Panc1 (cell line): ENCODE measurements at regions not wholly inside any gene's neighbourhood (a gene's known extent, or its start where the extent isn't known, plus 50 kb on each side); places are given as distances from the start of the nearest gene placed in this dataset.

Experiments
- POLR2AphosphoS5 ChIP-seq: IDR thresholded peaks from 2 replicates; pipeline ENCODE4 v1.6.1; 2012; ENCODE audit warnings: mild to moderate bottlenecking, low read depth, low read length, moderate library complexity
- SIN3A ChIP-seq: IDR thresholded peaks from 2 replicates; pipeline ENCODE4 v1.6.1; 2012; ENCODE audit warnings: low read depth, mild to moderate bottlenecking, low read length, moderate library complexity, borderline replicate concordance; ENCODE audit not compliant: insufficient read depth
- TCF7L2 ChIP-seq: IDR thresholded peaks from 2 replicates; pipeline ENCODE4 v1.6.1; 2011; ENCODE audit warnings: mild to moderate bottlenecking, low read depth, low read length, inconsistent platforms
- TF ChIP-seq, protein P1 (sequence below): fragments of 450-650 bp; IDR thresholded peaks from 2 replicates; pipeline ENCODE4 v1.5.1; 2017; ENCODE audit warnings: mild to moderate bottlenecking
- TF ChIP-seq, protein P2 (sequence below), 2 experiments: IDR thresholded peaks; 2 replicates each; pipeline ENCODE4 v1.6.1; 2011 to 2012; ENCODE audit warnings: low read depth in 2 of 2, control low read depth in 1 of 2, low read length in 1 of 2, mild to moderate bottlenecking in 1 of 2, moderate library complexity in 1 of 2; ENCODE audit not compliant: insufficient read depth in 1 of 2

DNA sequence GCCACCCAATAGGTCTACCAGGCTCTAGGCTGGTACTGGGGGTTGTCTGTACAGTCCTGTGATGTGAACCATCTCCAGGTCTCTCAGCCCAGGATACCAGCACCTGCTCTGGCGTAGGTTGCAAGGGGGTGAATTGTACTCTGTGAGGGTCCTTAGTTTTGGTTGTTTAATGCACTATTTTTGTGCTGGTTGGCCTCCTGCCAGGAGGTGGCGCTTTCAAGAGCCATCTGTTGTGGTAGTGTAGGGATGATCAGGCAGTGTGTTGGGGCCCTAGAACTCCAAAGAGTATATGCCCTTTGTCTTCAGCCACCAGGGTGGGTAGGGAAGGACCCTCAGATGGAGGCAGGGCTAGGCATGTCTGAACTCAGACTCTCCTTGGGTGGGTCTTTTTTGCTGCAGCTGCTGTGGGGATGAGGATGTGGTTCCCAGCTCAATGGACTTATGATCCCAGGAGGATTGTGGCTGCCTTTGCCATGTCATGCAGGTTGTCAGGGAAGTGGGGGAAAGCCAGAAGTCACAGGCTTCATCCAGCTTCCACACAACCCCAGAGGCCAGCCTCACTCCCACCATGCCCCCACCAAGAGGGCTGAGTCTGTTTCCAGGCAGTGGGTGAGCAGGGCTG, 301.8 kb upstream of the CHRM3 start:
- TF ChIP-seq, protein P1, sequence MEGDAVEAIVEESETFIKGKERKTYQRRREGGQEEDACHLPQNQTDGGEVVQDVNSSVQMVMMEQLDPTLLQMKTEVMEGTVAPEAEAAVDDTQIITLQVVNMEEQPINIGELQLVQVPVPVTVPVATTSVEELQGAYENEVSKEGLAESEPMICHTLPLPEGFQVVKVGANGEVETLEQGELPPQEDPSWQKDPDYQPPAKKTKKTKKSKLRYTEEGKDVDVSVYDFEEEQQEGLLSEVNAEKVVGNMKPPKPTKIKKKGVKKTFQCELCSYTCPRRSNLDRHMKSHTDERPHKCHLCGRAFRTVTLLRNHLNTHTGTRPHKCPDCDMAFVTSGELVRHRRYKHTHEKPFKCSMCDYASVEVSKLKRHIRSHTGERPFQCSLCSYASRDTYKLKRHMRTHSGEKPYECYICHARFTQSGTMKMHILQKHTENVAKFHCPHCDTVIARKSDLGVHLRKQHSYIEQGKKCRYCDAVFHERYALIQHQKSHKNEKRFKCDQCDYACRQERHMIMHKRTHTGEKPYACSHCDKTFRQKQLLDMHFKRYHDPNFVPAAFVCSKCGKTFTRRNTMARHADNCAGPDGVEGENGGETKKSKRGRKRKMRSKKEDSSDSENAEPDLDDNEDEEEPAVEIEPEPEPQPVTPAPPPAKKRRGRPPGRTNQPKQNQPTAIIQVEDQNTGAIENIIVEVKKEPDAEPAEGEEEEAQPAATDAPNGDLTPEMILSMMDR = no peak
- TF ChIP-seq, protein P2, sequence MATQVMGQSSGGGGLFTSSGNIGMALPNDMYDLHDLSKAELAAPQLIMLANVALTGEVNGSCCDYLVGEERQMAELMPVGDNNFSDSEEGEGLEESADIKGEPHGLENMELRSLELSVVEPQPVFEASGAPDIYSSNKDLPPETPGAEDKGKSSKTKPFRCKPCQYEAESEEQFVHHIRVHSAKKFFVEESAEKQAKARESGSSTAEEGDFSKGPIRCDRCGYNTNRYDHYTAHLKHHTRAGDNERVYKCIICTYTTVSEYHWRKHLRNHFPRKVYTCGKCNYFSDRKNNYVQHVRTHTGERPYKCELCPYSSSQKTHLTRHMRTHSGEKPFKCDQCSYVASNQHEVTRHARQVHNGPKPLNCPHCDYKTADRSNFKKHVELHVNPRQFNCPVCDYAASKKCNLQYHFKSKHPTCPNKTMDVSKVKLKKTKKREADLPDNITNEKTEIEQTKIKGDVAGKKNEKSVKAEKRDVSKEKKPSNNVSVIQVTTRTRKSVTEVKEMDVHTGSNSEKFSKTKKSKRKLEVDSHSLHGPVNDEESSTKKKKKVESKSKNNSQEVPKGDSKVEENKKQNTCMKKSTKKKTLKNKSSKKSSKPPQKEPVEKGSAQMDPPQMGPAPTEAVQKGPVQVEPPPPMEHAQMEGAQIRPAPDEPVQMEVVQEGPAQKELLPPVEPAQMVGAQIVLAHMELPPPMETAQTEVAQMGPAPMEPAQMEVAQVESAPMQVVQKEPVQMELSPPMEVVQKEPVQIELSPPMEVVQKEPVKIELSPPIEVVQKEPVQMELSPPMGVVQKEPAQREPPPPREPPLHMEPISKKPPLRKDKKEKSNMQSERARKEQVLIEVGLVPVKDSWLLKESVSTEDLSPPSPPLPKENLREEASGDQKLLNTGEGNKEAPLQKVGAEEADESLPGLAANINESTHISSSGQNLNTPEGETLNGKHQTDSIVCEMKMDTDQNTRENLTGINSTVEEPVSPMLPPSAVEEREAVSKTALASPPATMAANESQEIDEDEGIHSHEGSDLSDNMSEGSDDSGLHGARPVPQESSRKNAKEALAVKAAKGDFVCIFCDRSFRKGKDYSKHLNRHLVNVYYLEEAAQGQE (IDR thresholded peaks at IDR 0.05; ENCODE audit: insufficient read depth in 1 of 2, low read depth in 2 of 2, low read length in 1 of 2) = no peak
- TF ChIP-seq POLR2AphosphoS5 = no peak
- no peak for TF ChIP-seq TCF7L2
- TF ChIP-seq SIN3A = no peak
